Tibial nerve (tissue), 4 donors: ENCODE measurements at regions not wholly inside any gene's neighbourhood (a gene's known extent, or its start where the extent isn't known, plus 50 kb on each side); places are given as distances from the start of the nearest gene placed in this dataset.

Experiments used
- EP300 ChIP-seq, 2 donors: sonication (generic); formaldehyde crosslinking; IDR thresholded peaks; one replicate each; pipeline ENCODE4 v1.6.1; 2017; ENCODE audit warnings: antibody characterized with exemption in 2 of 2, mild to moderate bottlenecking in 1 of 2
- POLR2A ChIP-seq, 2 donors: fragments of 450-650 bp; IDR thresholded peaks; one replicate each; pipeline ENCODE4 v1.6.1; 2017; ENCODE audit warnings: antibody characterized with exemption in 2 of 2, mild to moderate bottlenecking in 2 of 2, moderate library complexity in 2 of 2
- TF ChIP-seq, protein P1 (sequence below), 5 experiments: fragments of 200-600 bp in 3 of 5; fragments of 450-650 bp in 2 of 5; sonication (generic) in 3 of 5; IDR thresholded peaks; one replicate each; pipeline ENCODE4 v1.5.1; 2016 to 2019; ENCODE audit warnings: antibody characterized with exemption in 5 of 5, mild to moderate bottlenecking in 3 of 5, moderate library complexity in 2 of 5

DNA sequence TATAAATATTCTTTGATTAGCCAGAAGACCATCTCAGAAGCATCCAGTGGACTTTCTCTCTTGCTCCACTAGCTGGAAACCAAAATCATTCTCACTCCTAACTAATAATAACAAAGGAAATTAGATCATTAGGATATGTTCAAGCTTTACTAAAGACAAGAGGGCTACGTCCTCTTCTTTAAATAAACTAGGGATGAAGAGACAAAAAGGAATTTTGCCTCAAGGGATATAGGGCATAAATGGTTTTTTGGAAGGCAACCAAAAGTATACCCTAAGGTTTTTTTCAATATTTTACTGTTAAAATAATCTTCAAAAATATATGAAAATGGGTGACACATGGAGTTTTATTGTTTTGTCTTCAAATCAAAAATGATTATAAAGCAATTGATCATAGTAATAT lies 745.8 kb downstream of the MRPL39 start:
- TF ChIP-seq, protein P1, sequence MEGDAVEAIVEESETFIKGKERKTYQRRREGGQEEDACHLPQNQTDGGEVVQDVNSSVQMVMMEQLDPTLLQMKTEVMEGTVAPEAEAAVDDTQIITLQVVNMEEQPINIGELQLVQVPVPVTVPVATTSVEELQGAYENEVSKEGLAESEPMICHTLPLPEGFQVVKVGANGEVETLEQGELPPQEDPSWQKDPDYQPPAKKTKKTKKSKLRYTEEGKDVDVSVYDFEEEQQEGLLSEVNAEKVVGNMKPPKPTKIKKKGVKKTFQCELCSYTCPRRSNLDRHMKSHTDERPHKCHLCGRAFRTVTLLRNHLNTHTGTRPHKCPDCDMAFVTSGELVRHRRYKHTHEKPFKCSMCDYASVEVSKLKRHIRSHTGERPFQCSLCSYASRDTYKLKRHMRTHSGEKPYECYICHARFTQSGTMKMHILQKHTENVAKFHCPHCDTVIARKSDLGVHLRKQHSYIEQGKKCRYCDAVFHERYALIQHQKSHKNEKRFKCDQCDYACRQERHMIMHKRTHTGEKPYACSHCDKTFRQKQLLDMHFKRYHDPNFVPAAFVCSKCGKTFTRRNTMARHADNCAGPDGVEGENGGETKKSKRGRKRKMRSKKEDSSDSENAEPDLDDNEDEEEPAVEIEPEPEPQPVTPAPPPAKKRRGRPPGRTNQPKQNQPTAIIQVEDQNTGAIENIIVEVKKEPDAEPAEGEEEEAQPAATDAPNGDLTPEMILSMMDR (IDR thresholded peaks at IDR 0.05): no peak
- TF ChIP-seq POLR2A (IDR thresholded peaks at IDR 0.05) (no peak), EP300 (IDR thresholded peaks at IDR 0.05) (no peak)
